Large intestine (tissue), 3 donors: ENCODE measurements at regions not wholly inside any gene's neighbourhood (a gene's known extent, or its start where the extent isn't known, plus 50 kb on each side); places are given as distances from the start of the nearest gene placed in this dataset.

Experiments used
- DNase-seq, 2 donors: peaks; one replicate each; pipeline versions ENCODE4 v3.0.0 to v3.0.0-alpha.2; 2013
- H3K27ac ChIP-seq: one replicate; pipeline ENCODE4 v1.5.1; 2013; ENCODE audit warnings: low read length
- H3K27me3 ChIP-seq: 2 replicates; pipeline ENCODE4 v1.6.1; 2013; ENCODE audit warnings: low read length; ENCODE audit not compliant: control insufficient read depth, insufficient read depth
- H3K36me3 ChIP-seq: 2 replicates; pipeline ENCODE4 v1.6.1; 2013; ENCODE audit warnings: low read length; ENCODE audit not compliant: control insufficient read depth, insufficient read depth
- H3K4me1 ChIP-seq: one replicate; pipeline ENCODE4 v1.6.1; 2013; ENCODE audit warnings: low read length; ENCODE audit not compliant: control insufficient read depth, insufficient read depth
- H3K4me3 ChIP-seq: one replicate; pipeline ENCODE4 v1.5.1; 2013; ENCODE audit warnings: low read length
- H3K9me3 ChIP-seq: one replicate; pipeline ENCODE4 v1.6.1; 2013; ENCODE audit warnings: mild to moderate bottlenecking, low read depth, low read length, moderate library complexity; ENCODE audit not compliant: control insufficient read depth
- WGBS: methylation state at CpG from one replicate; pipeline ENCODE4 v1.1.5; 2013; ENCODE audit warnings: low lambda C conversion rate; ENCODE audit not compliant: insufficient coverage; 5-methylcytosine and 5-hydroxymethylcytosine counted together

- DNase-seq: peak in 1 of 2 donors; percentile 11
- no peaks in the 10 kb centered on the region for H3K9me3 ChIP-seq
- no peaks in the 10 kb centered on the region for H3K4me1 ChIP-seq
- no peaks in the 10 kb centered on the region for H3K36me3 ChIP-seq
- 100% methylated on average over 1 of the region's 2 CpGs for WGBS
- no peak overlapping the region for H3K4me3 ChIP-seq
- no peaks in the 10 kb centered on the region for H3K27me3 ChIP-seq
- H3K27ac ChIP-seq: no peak overlapping the region
These were observed 53.0 kb upstream of the SMARCA2 start for GRCh38 chr9:1962122-1962521.

GRCh38 chr9:1962588-1963106, 52.5 kb upstream of the SMARCA2 start:
- Histone ChIP-seq H3K27me3 (no peaks in the 10 kb centered on the region), H3K36me3 (no peaks in the 10 kb centered on the region), H3K27ac (no peak overlapping the region), H3K9me3 (no peaks in the 10 kb centered on the region), H3K4me1 (no peaks in the 10 kb centered on the region), H3K4me3 (no peak overlapping the region)
- DNase-seq: no peak

GRCh38 chr9:1964093-1964492, 51.1 kb upstream of the SMARCA2 start:
- no peaks in the 10 kb centered on the region for H3K36me3 ChIP-seq
- no peaks in the 10 kb centered on the region for H3K4me1 ChIP-seq
- H3K4me3 ChIP-seq: no peak overlapping the region
- WGBS: no CpG with 5 or more reads among the region's 2 CpGs
- no peak overlapping the region for H3K27ac ChIP-seq
- no peak for DNase-seq
- H3K27me3 ChIP-seq: no peaks in the 10 kb centered on the region
- H3K9me3 ChIP-seq: no peaks in the 10 kb centered on the region
